Neuron (in vitro differentiated cells): ENCODE measurements at regions not wholly inside any gene's neighbourhood (a gene's known extent, or its start where the extent isn't known, plus 50 kb on each side); places are given as distances from the start of the nearest gene placed in this dataset.

Experiments
- H2AFZ ChIP-seq: one replicate; pipeline ENCODE4 v1.6.1; 2013; ENCODE audit warnings: low read depth, mild to moderate bottlenecking, inconsistent platforms, low read length, moderate library complexity
- H3K27me3 ChIP-seq: one replicate; pipeline ENCODE4 v1.6.1; 2013; ENCODE audit warnings: low read length; ENCODE audit not compliant: insufficient read depth
- H3K36me3 ChIP-seq: one replicate; pipeline ENCODE4 v1.6.1; 2013; ENCODE audit warnings: low read length; ENCODE audit not compliant: insufficient read depth
- H3K4me1 ChIP-seq: one replicate; pipeline ENCODE4 v1.6.1; 2013; ENCODE audit warnings: low read length; ENCODE audit not compliant: insufficient read depth
- H3K4me3 ChIP-seq: 2 replicates; pipeline ENCODE4 v1.5.1; 2013; ENCODE audit warnings: mild to moderate bottlenecking, low read length, moderate library complexity
- H3K9me3 ChIP-seq: one replicate; pipeline ENCODE4 v1.6.1; 2013; ENCODE audit warnings: low read length

DNA sequence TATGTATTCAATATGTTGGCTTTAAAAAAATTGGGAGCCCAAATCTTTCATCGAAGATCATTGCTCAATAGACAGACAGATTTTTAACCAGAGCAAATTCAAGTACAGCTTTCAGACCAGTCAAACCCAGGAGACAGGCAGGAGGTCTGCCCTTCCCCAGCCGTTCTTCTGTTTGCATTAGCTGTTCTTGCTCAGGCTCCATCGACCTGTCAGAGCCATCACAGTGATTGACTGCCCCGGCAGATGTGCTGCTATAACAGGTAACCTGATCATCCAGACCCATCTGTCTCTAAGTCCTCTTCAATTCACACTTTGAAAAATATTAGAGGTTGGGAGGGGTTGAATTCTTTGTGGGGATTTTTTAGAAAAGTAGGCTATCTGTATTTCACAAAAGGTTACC is 453.5 kb downstream of the FOXG1 start:
- Histone ChIP-seq H2AFZ (no peak overlapping the region), H3K4me1 (peaks cover 19% of the 10 kb centered on the region), H3K36me3 (no peaks in the 10 kb centered on the region), H3K4me3 (no peak overlapping the region), H3K9me3 (no peaks in the 10 kb centered on the region), H3K27me3 (peaks cover 5% of the 10 kb centered on the region)

DNA sequence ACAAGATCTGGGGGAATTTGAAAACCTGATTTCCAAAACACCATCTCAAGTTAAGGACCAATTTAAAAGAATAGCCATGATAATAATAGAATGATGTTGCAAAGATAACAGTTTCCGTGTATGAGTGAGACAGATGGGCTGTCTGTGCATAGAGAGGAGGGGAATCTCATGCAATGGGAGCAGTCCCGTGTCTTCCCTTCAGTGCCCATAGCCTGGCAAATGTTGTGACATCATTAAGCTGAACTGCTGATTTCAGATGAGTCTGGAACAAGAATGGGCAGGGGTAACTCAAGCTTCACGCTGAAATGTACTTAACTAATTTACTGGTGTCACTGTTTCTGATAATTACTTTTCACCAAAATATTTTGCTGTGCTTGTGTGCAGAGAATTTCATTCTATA is 454.0 kb downstream of the FOXG1 start:
- peaks cover 19% of the 10 kb centered on the region for H3K4me1 ChIP-seq
- no peaks in the 10 kb centered on the region for H3K36me3 ChIP-seq
- H3K9me3 ChIP-seq: no peaks in the 10 kb centered on the region
- no peak overlapping the region for H2AFZ ChIP-seq
- H3K27me3 ChIP-seq: peaks cover 5% of the 10 kb centered on the region
- no peak overlapping the region for H3K4me3 ChIP-seq

DNA sequence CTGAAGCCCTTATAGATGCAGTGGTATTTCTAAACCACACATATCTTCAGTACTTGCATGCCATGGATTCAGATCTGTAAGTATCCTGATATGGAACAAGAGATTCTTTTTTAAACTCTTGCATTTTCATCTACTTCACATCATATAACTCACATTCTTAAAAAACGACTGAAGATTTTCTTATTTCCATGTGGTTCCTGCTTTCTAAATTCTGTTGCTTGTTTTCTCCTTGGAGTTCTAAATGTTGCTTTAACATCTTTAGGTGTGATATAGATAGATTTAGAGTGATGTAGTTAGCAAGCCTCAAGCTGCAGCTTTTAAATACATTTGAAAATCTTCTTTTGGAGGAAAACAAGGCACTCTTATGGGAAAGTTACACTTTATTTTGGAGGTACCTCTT is 455.4 kb downstream of the FOXG1 start:
- Histone ChIP-seq H3K27me3 (peaks cover 5% of the 10 kb centered on the region), H3K36me3 (no peaks in the 10 kb centered on the region), H3K9me3 (no peaks in the 10 kb centered on the region), H3K4me3 (no peak overlapping the region), H2AFZ (no peak overlapping the region), H3K4me1 (peaks cover 10% of the 10 kb centered on the region)

GRCh38 chr14:29222671-29223268 is 456.2 kb downstream of the FOXG1 start:
- H2AFZ ChIP-seq: no peak overlapping the region
- no peak overlapping the region for H3K4me3 ChIP-seq
- no peaks in the 10 kb centered on the region for H3K9me3 ChIP-seq
- H3K27me3 ChIP-seq: peaks cover 5% of the 10 kb centered on the region
- H3K36me3 ChIP-seq: no peaks in the 10 kb centered on the region
- peaks cover 4% of the 10 kb centered on the region for H3K4me1 ChIP-seq

- Histone ChIP-seq H3K36me3 (no peaks in the 10 kb centered on the region), H3K4me1 (no peaks in the 10 kb centered on the region), H2AFZ (no peak overlapping the region), H3K9me3 (no peaks in the 10 kb centered on the region), H3K4me3 (no peak overlapping the region), H3K27me3 (peaks cover 5% of the 10 kb centered on the region)
Measured at GRCh38 chr14:29223947-29224346, 457.4 kb downstream of the FOXG1 start.

- Histone ChIP-seq H3K4me1 (no peaks in the 10 kb centered on the region), H3K4me3 (no peak overlapping the region), H3K27me3 (no peaks in the 10 kb centered on the region), H3K36me3 (no peaks in the 10 kb centered on the region), H3K9me3 (no peaks in the 10 kb centered on the region), H2AFZ (no peak overlapping the region)
Measured at GRCh38 chr14:29227631-29228030, 461.0 kb downstream of the FOXG1 start.

- Histone ChIP-seq H3K4me3 (no peak overlapping the region), H3K4me1 (no peaks in the 10 kb centered on the region), H2AFZ (no peak overlapping the region), H3K9me3 (no peaks in the 10 kb centered on the region), H3K36me3 (no peaks in the 10 kb centered on the region), H3K27me3 (no peaks in the 10 kb centered on the region)
Measured at GRCh38 chr14:29232153-29232552, 465.6 kb downstream of the FOXG1 start.

- no peak overlapping the region for H3K4me3 ChIP-seq
- no peaks in the 10 kb centered on the region for H3K36me3 ChIP-seq
- H2AFZ ChIP-seq: no peak overlapping the region
- no peaks in the 10 kb centered on the region for H3K27me3 ChIP-seq
- H3K4me1 ChIP-seq: no peaks in the 10 kb centered on the region
- H3K9me3 ChIP-seq: no peaks in the 10 kb centered on the region
Measured at GRCh38 chr14:29232711-29233110, 466.1 kb downstream of the FOXG1 start.

GRCh38 chr14:29233188-29233587 is 466.6 kb downstream of the FOXG1 start:
- no peak overlapping the region for H2AFZ ChIP-seq
- H3K4me3 ChIP-seq: no peak overlapping the region
- no peaks in the 10 kb centered on the region for H3K36me3 ChIP-seq
- H3K27me3 ChIP-seq: peaks cover 1% of the 10 kb centered on the region
- H3K9me3 ChIP-seq: no peaks in the 10 kb centered on the region
- no peaks in the 10 kb centered on the region for H3K4me1 ChIP-seq

- peaks cover 3% of the 10 kb centered on the region for H3K27me3 ChIP-seq
- no peak overlapping the region for H2AFZ ChIP-seq
- no peaks in the 10 kb centered on the region for H3K4me1 ChIP-seq
- no peak overlapping the region for H3K4me3 ChIP-seq
- H3K9me3 ChIP-seq: no peaks in the 10 kb centered on the region
- H3K36me3 ChIP-seq: no peaks in the 10 kb centered on the region
Measured at GRCh38 chr14:29235991-29236390, 469.4 kb downstream of the FOXG1 start.

DNA sequence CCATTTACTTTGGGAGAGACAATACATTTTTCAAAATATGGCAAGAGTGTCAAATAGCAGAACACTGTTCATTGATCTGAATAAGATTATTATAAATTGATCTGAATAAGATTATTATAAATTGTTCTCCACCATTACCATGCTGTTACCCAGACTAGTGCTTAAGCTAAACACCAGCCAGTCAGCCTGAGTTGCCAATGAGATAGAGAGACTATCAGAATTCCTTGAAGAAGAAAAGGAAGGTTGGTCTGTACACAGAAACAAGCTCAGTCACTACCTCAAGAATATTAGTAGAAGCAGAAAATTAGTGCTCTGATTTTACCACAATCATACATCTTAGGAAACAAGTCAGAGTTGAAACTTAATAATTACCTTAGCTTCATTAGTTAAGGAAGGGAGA is 469.8 kb downstream of the FOXG1 start:
- H3K36me3 ChIP-seq: no peaks in the 10 kb centered on the region
- H3K9me3 ChIP-seq: no peaks in the 10 kb centered on the region
- peaks cover 3% of the 10 kb centered on the region for H3K27me3 ChIP-seq
- H3K4me1 ChIP-seq: no peaks in the 10 kb centered on the region
- H3K4me3 ChIP-seq: no peak overlapping the region
- no peak overlapping the region for H2AFZ ChIP-seq

GRCh38 chr14:29236848-29237247 is 470.3 kb downstream of the FOXG1 start:
- H3K9me3 ChIP-seq: no peaks in the 10 kb centered on the region
- H3K4me1 ChIP-seq: no peaks in the 10 kb centered on the region
- no peak overlapping the region for H3K4me3 ChIP-seq
- H3K27me3 ChIP-seq: peaks cover 5% of the 10 kb centered on the region
- no peaks in the 10 kb centered on the region for H3K36me3 ChIP-seq
- no peak overlapping the region for H2AFZ ChIP-seq

GRCh38 chr14:29240066-29240465 is 473.5 kb downstream of the FOXG1 start:
- Histone ChIP-seq H3K36me3 (no peaks in the 10 kb centered on the region), H3K27me3 (peaks cover 5% of the 10 kb centered on the region), H3K4me1 (peaks cover 2% of the 10 kb centered on the region), H3K4me3 (no peak overlapping the region), H3K9me3 (no peaks in the 10 kb centered on the region), H2AFZ (no peak overlapping the region)
